ENCODE measurements at regions not wholly inside any gene's neighbourhood (a gene's known extent, or its start where the extent isn't known, plus 50 kb on each side); places are given as distances from the start of the nearest gene placed in this dataset.

- Histone ChIP-seq H3K4me1 (no peaks in the 10 kb centered on the region), H3K9me3 (no peaks in the 10 kb centered on the region), H3K4me3 (no peak overlapping the region), H3K27ac (no peak overlapping the region), H3K4me2 (no peak overlapping the region)
- POLR2A ChIA-PET = no interaction called here
- ATAC-seq = no peak
- 74% methylated on average over 5 of the region's 5 CpGs for WGBS (ENCODE audit: missing lambda C conversion rate)
- no peak for FAIRE-seq
- CTCF ChIA-PET = interaction anchor here (0.5 to 1.8 kb wide), 2 partner anchors 13 to 211 kb away, joined by 3 to 8 read pairs; no protein-coding TSS in a partner anchor
- DNase-seq (ENCODE audit: low read depth in 1 of 2, low spot score in 1 of 2) = no peak
- TF ChIP-seq POLR2A (IDR thresholded peaks at IDR 0.05; ENCODE audit: low read length) (no peak), ZNF302 (CRISPR knock-in tag; IDR thresholded peaks at IDR 0.05) (no peak), HDAC2 (IDR thresholded peaks at IDR 0.05) (no peak), ZC3H11A (IDR thresholded peaks at IDR 0.05) (no peak), NFE2L2 (conservative IDR thresholded peaks at IDR 0.05; ENCODE audit: low read length) (no peak), CTCF (IDR thresholded peaks at IDR 0.05) (no peak), ATOH8 (CRISPR knock-in tag; IDR thresholded peaks at IDR 0.05; ENCODE audit: low read depth) (no peak)
These were observed 74.8 kb upstream of the ATP1B1 start for GRCh38 chr1:169031566-169032224.

- Histone ChIP-seq H3K4me1 (no peaks in the 10 kb centered on the region), H3K4me3 (no peak overlapping the region), H3K4me2 (no peak overlapping the region), H3K9me3 (no peaks in the 10 kb centered on the region), H3K27ac (no peak overlapping the region)
- FAIRE-seq = no peak
- DNase-seq (ENCODE audit: low read depth in 1 of 2, low spot score in 1 of 2) = no peak
- TF ChIP-seq POLR2AphosphoS2 (conservative IDR thresholded peaks at IDR 0.05; ENCODE audit: low read length) = no peak
- TF ChIP-seq CHD4 (IDR thresholded peaks at IDR 0.05; ENCODE audit: borderline replicate concordance) = no peak
- TF ChIP-seq TFCP2L1 (CRISPR knock-in tag; IDR thresholded peaks at IDR 0.05) = no peak
- no peak for TF ChIP-seq HMGXB4 (CRISPR knock-in tag; IDR thresholded peaks at IDR 0.05; ENCODE audit: borderline replicate concordance)
- TF ChIP-seq HES2 (IDR thresholded peaks at IDR 0.05) = no peak
- no peak for TF ChIP-seq SMC3 (IDR thresholded peaks at IDR 0.05)
- no peak for TF ChIP-seq KDM5A (IDR thresholded peaks at IDR 0.05)
- TF ChIP-seq RNF2 (IDR thresholded peaks at IDR 0.05; ENCODE audit: borderline replicate concordance, low read depth) = no peak
- TF ChIP-seq MAX (IDR thresholded peaks at IDR 0.05) = no peak
- TF ChIP-seq CTCF (IDR thresholded peaks at IDR 0.05) = no peak
- TF ChIP-seq SREBF2 (IDR thresholded peaks at IDR 0.05) = no peak
- no peak for TF ChIP-seq PHF8 (IDR thresholded peaks at IDR 0.05; ENCODE audit: borderline replicate concordance, low read depth)
- 61% methylated on average over 4 of the region's 4 CpGs for WGBS (ENCODE audit: missing lambda C conversion rate)
- ChIA-PET CTCF (interaction anchor here (0.7 kb wide), 1 partner anchor 75 kb away, joined by 3 read pairs; no protein-coding TSS in a partner anchor), POLR2A (no interaction called here)
- no peak for ATAC-seq
These were observed 65.1 kb upstream of the ATP1B1 start for GRCh38 chr1:169041366-169041765.
